ENCODE measurements at regions not wholly inside any gene's neighbourhood (a gene's known extent, or its start where the extent isn't known, plus 50 kb on each side); places are given as distances from the start of the nearest gene placed in this dataset.
A peak's percentile ranks its signal among the peaks of the same experiment; 100 is the strongest.
"Not testable (repeated sequence)": the region's sequence is repeated elsewhere in the genome, so short reads cannot be mapped to it uniquely, and the experiment has no call there.

- ChIA-PET POLR2A (ENCODE audit: low non-redundant PET) (no interaction called here), CTCF (no interaction called here)
- DNase-seq (ENCODE audit: low spot score) = no peak
- H3K27ac ChIP-seq = no peak overlapping the region
- no peak for TF ChIP-seq CTCF (conservative IDR thresholded peaks at IDR 0.05; ENCODE audit: low read depth)
Observed at GRCh38 chr12:80017261-80017870, 82.0 kb upstream of the OTOGL start.

GRCh38 chr12:80016684-80017083, 81.8 kb upstream of the PPP1R12A start:
- H3K27ac ChIP-seq = no peak overlapping the region
- ChIA-PET CTCF (no interaction called here), POLR2A (ENCODE audit: low non-redundant PET) (no interaction called here)
- TF ChIP-seq CTCF (conservative IDR thresholded peaks at IDR 0.05; ENCODE audit: low read depth) = no peak
- no peak for DNase-seq (ENCODE audit: low spot score)

GRCh38 chr12:80015660-80016059, 80.8 kb upstream of the PPP1R12A start:
- H3K27ac ChIP-seq = no peak overlapping the region
- ChIA-PET CTCF (interaction anchor here (0.6 to 0.7 kb wide), 4 partner anchors 82 to 1183 kb away, joined by 3 to 4 read pairs (median 4); no protein-coding TSS in a partner anchor), POLR2A (ENCODE audit: low non-redundant PET) (no interaction called here)
- no peak for TF ChIP-seq CTCF (conservative IDR thresholded peaks at IDR 0.05; ENCODE audit: low read depth)
- no peak for DNase-seq (ENCODE audit: low spot score)

- POLR2A ChIA-PET (ENCODE audit: low non-redundant PET); H3K27ac ChIP-seq; CTCF ChIA-PET; DNase-seq (ENCODE audit: low spot score): not testable (repeated sequence)
Observed at GRCh38 chr12:80003744-80004143, 68.8 kb upstream of the PPP1R12A start.

- no peak overlapping the region for H3K27ac ChIP-seq
- peak; percentile 72 for DNase-seq (ENCODE audit: low spot score)
- no peak for TF ChIP-seq CTCF (conservative IDR thresholded peaks at IDR 0.05; ENCODE audit: low read depth)
- CTCF ChIA-PET = no interaction called here
- POLR2A ChIA-PET (ENCODE audit: low non-redundant PET) = no interaction called here
Observed at GRCh38 chr12:80001562-80001961, 66.7 kb upstream of the PPP1R12A start.

- no peak for DNase-seq (ENCODE audit: low spot score)
- ChIA-PET CTCF (no interaction called here), POLR2A (ENCODE audit: low non-redundant PET) (no interaction called here)
- no peak for TF ChIP-seq CTCF (conservative IDR thresholded peaks at IDR 0.05; ENCODE audit: low read depth)
- no peak overlapping the region for H3K27ac ChIP-seq
Observed at GRCh38 chr12:80000831-80001230, 65.9 kb upstream of the PPP1R12A start.

GRCh38 chr12:79998554-79998953, 63.7 kb upstream of the PPP1R12A start:
- no peak overlapping the region for H3K27ac ChIP-seq
- no peak for DNase-seq (ENCODE audit: low spot score)
- no peak for TF ChIP-seq CTCF (conservative IDR thresholded peaks at IDR 0.05; ENCODE audit: low read depth)
- POLR2A ChIA-PET (ENCODE audit: low non-redundant PET) = no interaction called here
- CTCF ChIA-PET = no interaction called here
